ENCODE measurements at regions not wholly inside any gene's neighbourhood (a gene's known extent, or its start where the extent isn't known, plus 50 kb on each side); places are given as distances from the start of the nearest gene placed in this dataset.

DNA sequence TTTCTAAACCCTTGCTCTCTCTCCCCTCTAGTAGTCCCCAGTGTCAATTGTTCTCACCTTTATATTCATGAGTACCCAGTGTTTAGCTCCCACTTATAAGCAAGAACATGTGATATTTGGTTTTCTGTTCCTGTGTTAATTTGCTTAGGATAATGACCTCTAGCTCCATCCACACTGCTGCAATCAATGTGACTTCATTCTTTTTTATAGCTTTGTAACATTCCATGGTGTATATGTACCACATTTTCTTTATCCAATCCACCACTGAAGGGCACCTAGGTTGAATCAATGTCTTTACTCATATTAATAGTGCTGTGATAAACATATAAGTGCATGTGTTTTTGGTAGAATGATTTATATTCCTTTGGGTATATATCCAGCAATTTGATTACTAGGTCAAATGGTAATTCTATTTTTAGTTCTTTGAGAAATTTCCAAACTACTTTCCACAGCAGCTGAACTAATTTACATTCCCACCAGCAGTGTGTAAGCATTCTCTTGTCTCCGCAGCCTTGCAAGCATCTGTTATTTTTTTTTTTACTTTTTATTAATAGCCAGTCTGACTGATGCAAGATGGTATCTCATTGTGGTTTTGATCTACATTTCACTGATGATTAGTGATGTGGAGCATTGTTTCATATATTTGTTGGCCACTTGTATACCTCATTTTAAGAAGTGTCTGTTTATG, 277.8 kb downstream of the LTN1 start:
- Histone ChIP-seq H2AFZ (ENCODE audit: low read depth, low read length) (no peak overlapping the region), H3K27ac (ENCODE audit: low read depth, low read length) (no peak overlapping the region), H3K79me2 (ENCODE audit: insufficient read depth, low read length) (no peaks in the 10 kb centered on the region), H3K27me3 (ENCODE audit: insufficient read depth, low read length) (no peaks in the 10 kb centered on the region), H3K4me3 (ENCODE audit: insufficient read depth, low read depth, low read length) (no peak overlapping the region), H4K20me1 (ENCODE audit: insufficient read depth, low read length) (no peaks in the 10 kb centered on the region), H3K4me1 (ENCODE audit: insufficient read depth, low read length) (peaks cover 2% of the 10 kb centered on the region), H3K4me2 (ENCODE audit: low read length) (no peak overlapping the region), H3K9ac (ENCODE audit: low read length) (no peak overlapping the region), H3K9me3 (ENCODE audit: insufficient read depth, low read depth, low read length) (no peaks in the 10 kb centered on the region), H3K36me3 (ENCODE audit: insufficient read depth, low read length) (no peaks in the 10 kb centered on the region)
- peak; percentile 88 for DNase-seq (ENCODE audit: low read depth)
- no peak overlapping the region for H3K4me3 Mint-ChIP-seq (ENCODE audit: unreplicated experiment)
- TF ChIP-seq, protein P1, sequence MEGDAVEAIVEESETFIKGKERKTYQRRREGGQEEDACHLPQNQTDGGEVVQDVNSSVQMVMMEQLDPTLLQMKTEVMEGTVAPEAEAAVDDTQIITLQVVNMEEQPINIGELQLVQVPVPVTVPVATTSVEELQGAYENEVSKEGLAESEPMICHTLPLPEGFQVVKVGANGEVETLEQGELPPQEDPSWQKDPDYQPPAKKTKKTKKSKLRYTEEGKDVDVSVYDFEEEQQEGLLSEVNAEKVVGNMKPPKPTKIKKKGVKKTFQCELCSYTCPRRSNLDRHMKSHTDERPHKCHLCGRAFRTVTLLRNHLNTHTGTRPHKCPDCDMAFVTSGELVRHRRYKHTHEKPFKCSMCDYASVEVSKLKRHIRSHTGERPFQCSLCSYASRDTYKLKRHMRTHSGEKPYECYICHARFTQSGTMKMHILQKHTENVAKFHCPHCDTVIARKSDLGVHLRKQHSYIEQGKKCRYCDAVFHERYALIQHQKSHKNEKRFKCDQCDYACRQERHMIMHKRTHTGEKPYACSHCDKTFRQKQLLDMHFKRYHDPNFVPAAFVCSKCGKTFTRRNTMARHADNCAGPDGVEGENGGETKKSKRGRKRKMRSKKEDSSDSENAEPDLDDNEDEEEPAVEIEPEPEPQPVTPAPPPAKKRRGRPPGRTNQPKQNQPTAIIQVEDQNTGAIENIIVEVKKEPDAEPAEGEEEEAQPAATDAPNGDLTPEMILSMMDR (IDR thresholded peaks at IDR 0.05; ENCODE audit: insufficient read depth, low read depth, low read length): no peak
- TF ChIP-seq EZH2 (IDR thresholded peaks at IDR 0.05; ENCODE audit: insufficient read depth, low read length): no peak
- H3K27me3 Mint-ChIP-seq (ENCODE audit: low read depth, unreplicated experiment): peaks cover 2% of the 10 kb centered on the region
- H3K27ac Mint-ChIP-seq (ENCODE audit: unreplicated experiment): no peak overlapping the region
- no peaks in the 10 kb centered on the region for H3K36me3 Mint-ChIP-seq (ENCODE audit: low read depth, unreplicated experiment)
- peaks cover 2% of the 10 kb centered on the region for H3K4me1 Mint-ChIP-seq (ENCODE audit: low read depth, unreplicated experiment)
- peaks cover 4% of the 10 kb centered on the region for H3K9me3 Mint-ChIP-seq (ENCODE audit: unreplicated experiment)
- no peak for FAIRE-seq

DNA sequence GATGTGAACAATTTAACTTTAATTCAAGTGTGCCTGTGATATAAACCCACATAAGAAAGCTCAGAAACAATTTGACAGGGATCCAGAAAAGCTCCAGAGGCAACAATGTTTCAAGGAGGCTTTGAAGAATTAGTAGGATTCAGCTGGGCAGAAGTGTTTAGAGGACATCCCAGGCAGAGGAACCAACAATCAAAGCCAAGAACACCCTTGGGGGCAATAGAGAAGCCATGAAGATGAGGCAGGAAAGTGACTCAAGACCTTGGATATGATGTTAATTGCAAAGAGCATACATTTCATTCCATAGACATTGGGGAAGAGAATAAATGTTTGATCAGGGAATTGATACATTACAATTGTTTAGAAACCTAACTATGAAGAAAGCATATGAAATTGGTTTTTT, 280.3 kb downstream of the LTN1 start:
- Histone ChIP-seq H3K36me3 (ENCODE audit: insufficient read depth, low read length) (no peaks in the 10 kb centered on the region), H3K4me1 (ENCODE audit: insufficient read depth, low read length) (peaks cover 2% of the 10 kb centered on the region), H3K4me2 (ENCODE audit: low read length) (no peak overlapping the region), H3K9me3 (ENCODE audit: insufficient read depth, low read depth, low read length) (no peaks in the 10 kb centered on the region), H3K79me2 (ENCODE audit: insufficient read depth, low read length) (no peaks in the 10 kb centered on the region), H3K27ac (ENCODE audit: low read depth, low read length) (no peak overlapping the region), H2AFZ (ENCODE audit: low read depth, low read length) (no peak overlapping the region), H3K9ac (ENCODE audit: low read length) (no peak overlapping the region), H3K4me3 (ENCODE audit: insufficient read depth, low read depth, low read length) (no peak overlapping the region), H4K20me1 (ENCODE audit: insufficient read depth, low read length) (no peaks in the 10 kb centered on the region), H3K27me3 (ENCODE audit: insufficient read depth, low read length) (no peaks in the 10 kb centered on the region)
- Mint-ChIP-seq H3K27me3 (ENCODE audit: low read depth, unreplicated experiment) (peaks cover 2% of the 10 kb centered on the region), H3K36me3 (ENCODE audit: low read depth, unreplicated experiment) (peaks cover 2% of the 10 kb centered on the region), H3K4me1 (ENCODE audit: low read depth, unreplicated experiment) (peaks cover 2% of the 10 kb centered on the region), H3K9me3 (ENCODE audit: unreplicated experiment) (peaks cover 3% of the 10 kb centered on the region), H3K4me3 (ENCODE audit: unreplicated experiment) (no peak overlapping the region), H3K27ac (ENCODE audit: unreplicated experiment) (no peak overlapping the region)
- TF ChIP-seq, protein P1 (IDR thresholded peaks at IDR 0.05; ENCODE audit: insufficient read depth, low read depth, low read length): no peak
- no peak for TF ChIP-seq EZH2 (IDR thresholded peaks at IDR 0.05; ENCODE audit: insufficient read depth, low read length)
- FAIRE-seq (no peak), DNase-seq (ENCODE audit: low read depth) (no peak)

DNA sequence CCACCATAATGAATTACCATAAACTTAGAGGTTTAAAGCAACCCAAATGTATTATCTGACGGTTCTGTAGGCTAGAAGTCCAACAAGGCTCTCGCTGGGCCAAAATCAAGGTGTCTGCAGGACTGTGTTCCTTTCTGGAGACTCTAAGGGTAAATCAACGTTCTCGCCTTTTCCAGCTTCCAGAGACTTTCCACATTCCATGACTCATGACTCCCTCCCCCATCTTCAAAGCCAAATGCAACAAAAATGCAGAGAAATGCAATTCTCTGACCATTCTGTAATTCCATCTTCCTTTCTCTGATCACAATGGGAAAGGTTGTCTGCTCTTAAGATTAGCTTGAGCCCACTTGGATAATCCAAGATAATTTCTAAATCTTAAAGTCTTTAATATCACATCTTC, 287.1 kb downstream of the LTN1 start:
- H3K4me1 ChIP-seq (ENCODE audit: insufficient read depth, low read length): no peaks in the 10 kb centered on the region
- no peak overlapping the region for H3K9ac ChIP-seq (ENCODE audit: low read length)
- DNase-seq (ENCODE audit: low read depth) (peak; percentile 41), FAIRE-seq (no peak)
- H3K4me3 Mint-ChIP-seq (ENCODE audit: unreplicated experiment): peak overlapping the region; percentile 30
- H4K20me1 ChIP-seq (ENCODE audit: insufficient read depth, low read length): no peaks in the 10 kb centered on the region
- peaks cover 2% of the 10 kb centered on the region for H3K36me3 Mint-ChIP-seq (ENCODE audit: low read depth, unreplicated experiment)
- H3K4me2 ChIP-seq (ENCODE audit: low read length): no peak overlapping the region
- H3K27ac ChIP-seq (ENCODE audit: low read depth, low read length): no peak overlapping the region
- TF ChIP-seq EZH2 (IDR thresholded peaks at IDR 0.05; ENCODE audit: insufficient read depth, low read length): no peak
- TF ChIP-seq, protein P1 (IDR thresholded peaks at IDR 0.05; ENCODE audit: insufficient read depth, low read depth, low read length): no peak
- no peaks in the 10 kb centered on the region for H3K27me3 Mint-ChIP-seq (ENCODE audit: low read depth, unreplicated experiment)
- H3K4me1 Mint-ChIP-seq (ENCODE audit: low read depth, unreplicated experiment): peaks cover 12% of the 10 kb centered on the region
- H3K36me3 ChIP-seq (ENCODE audit: insufficient read depth, low read length): no peaks in the 10 kb centered on the region
- no peak overlapping the region for H3K4me3 ChIP-seq (ENCODE audit: insufficient read depth, low read depth, low read length)
- peak overlapping the region; percentile 80 for H3K27ac Mint-ChIP-seq (ENCODE audit: unreplicated experiment)
- peaks cover 8% of the 10 kb centered on the region for H3K9me3 Mint-ChIP-seq (ENCODE audit: unreplicated experiment)
- H3K27me3 ChIP-seq (ENCODE audit: insufficient read depth, low read length): no peaks in the 10 kb centered on the region
- no peaks in the 10 kb centered on the region for H3K9me3 ChIP-seq (ENCODE audit: insufficient read depth, low read depth, low read length)
- no peaks in the 10 kb centered on the region for H3K79me2 ChIP-seq (ENCODE audit: insufficient read depth, low read length)
- no peak overlapping the region for H2AFZ ChIP-seq (ENCODE audit: low read depth, low read length)
